SU-DHL-6 (cell line): ENCODE measurements at regions not wholly inside any gene's neighbourhood (a gene's known extent, or its start where the extent isn't known, plus 50 kb on each side); places are given as distances from the start of the nearest gene placed in this dataset.

Experiments used
- H2AFZ ChIP-seq: fragments of 200-600 bp; sonication (generic); 2 replicates; pipeline ENCODE4 v1.6.1; 2014; ENCODE audit warnings: low read depth, mild to moderate bottlenecking, moderate library complexity, mixed read lengths, antibody characterized with exemption, low read length; ENCODE audit not compliant: severe bottlenecking
- H3F3A ChIP-seq: fragments of 200-600 bp; shearing (Covaris generic); 2 replicates; pipeline ENCODE4 v1.6.0; 2016; ENCODE audit warnings: antibody characterized with exemption, mild to moderate bottlenecking; ENCODE audit not compliant: insufficient read depth
- H3K27ac ChIP-seq: fragments of 200-600 bp; sonication (generic); 2 replicates; pipeline ENCODE4 v1.5.1; 2016; ENCODE audit warnings: low read depth, mild to moderate bottlenecking, low read length, moderate library complexity, mixed read lengths
- H3K27me3 ChIP-seq: fragments of 200-600 bp; sonication (generic), shearing (Covaris generic); 2 replicates; pipeline ENCODE4 v1.6.0; 2014; ENCODE audit warnings: mild to moderate bottlenecking, low read length
- H3K36me3 ChIP-seq: fragments of 200-600 bp; sonication (generic); 2 replicates; pipeline ENCODE4 v1.6.1; 2014; ENCODE audit warnings: mild to moderate bottlenecking, low read length, mixed read lengths
- H3K4me2 ChIP-seq: fragments of 300-600, 200-600 bp; shearing (Covaris generic), sonication (generic); 2 replicates; pipeline ENCODE4 v1.6.0; 2014; ENCODE audit warnings: low read length, low read depth, mild to moderate bottlenecking; ENCODE audit not compliant: poor library complexity, severe bottlenecking
- H3K4me3 ChIP-seq: fragments of 200-600 bp; sonication (generic); 2 replicates; pipeline ENCODE4 v1.5.1; 2014; ENCODE audit warnings: antibody characterized with exemption, low read length, mild to moderate bottlenecking, mixed read lengths; ENCODE audit not compliant: insufficient read depth, poor library complexity, severe bottlenecking
- H3K79me2 ChIP-seq: fragments of 200-600 bp; sonication (generic); 2 replicates; pipeline ENCODE4 v1.6.1; 2014; ENCODE audit warnings: mild to moderate bottlenecking, low read length, moderate library complexity; ENCODE audit not compliant: insufficient read depth
- H3K9ac ChIP-seq: fragments of 200-600 bp; sonication (generic); 2 replicates; pipeline ENCODE4 v1.7.0; 2014; ENCODE audit warnings: mild to moderate bottlenecking, low read length
- H3K9me2 ChIP-seq: fragments of 200-600 bp; sonication (generic); replicated peaks from 2 replicates; pipeline ENCODE4 v1.6.1; 2014; ENCODE audit warnings: low read length; ENCODE audit not compliant: insufficient read depth
- H3K9me3 ChIP-seq: fragments of 200-600 bp; sonication (generic); 2 replicates; pipeline ENCODE4 v1.6.1; 2014; ENCODE audit warnings: low read length, mixed read lengths; ENCODE audit not compliant: insufficient read depth
- H4K20me1 ChIP-seq: fragments of 200-600 bp; sonication (generic); 2 replicates; pipeline ENCODE4 v1.6.1; 2014; ENCODE audit warnings: low read depth, mild to moderate bottlenecking, antibody characterized with exemption, low read length, moderate library complexity, mixed read lengths
- CTCF ChIP-seq: fragments of 200-600 bp; sonication (generic); IDR thresholded peaks from one replicate; pipeline ENCODE4 v1.5.1; 2017; ENCODE audit warnings: antibody characterized with exemption, mild to moderate bottlenecking, low read length, moderate library complexity; ENCODE audit not compliant: insufficient read depth, poor library complexity, severe bottlenecking
- EZH2phosphoT487 ChIP-seq: fragments of 200-600 bp; sonication (generic), shearing (Covaris generic); conservative IDR thresholded peaks from 2 replicates; pipeline ENCODE4 v1.6.1; 2018; ENCODE audit warnings: mild to moderate bottlenecking, antibody characterized with exemption, low read length, moderate library complexity, mixed read lengths

- no peak overlapping the region for H3K9ac ChIP-seq
- H3F3A ChIP-seq, result no peaks in the 10 kb centered on the region
- no peak overlapping the region for H3K4me2 ChIP-seq
- H3K9me2 ChIP-seq, result no peaks in the 10 kb centered on the region
- H3K9me3 ChIP-seq, result no peaks in the 10 kb centered on the region
- no peak for TF ChIP-seq CTCF
- no peak for TF ChIP-seq EZH2phosphoT487
- H4K20me1 ChIP-seq, result no peaks in the 10 kb centered on the region
- no peaks in the 10 kb centered on the region for H3K79me2 ChIP-seq
- no peak overlapping the region for H3K27ac ChIP-seq
- H3K27me3 ChIP-seq, result no peaks in the 10 kb centered on the region
- no peak overlapping the region for H2AFZ ChIP-seq
- no peaks in the 10 kb centered on the region for H3K36me3 ChIP-seq
- H3K4me3 ChIP-seq, result no peak overlapping the region
Observed at GRCh38 chr1:195071461-195071860, 1536.8 kb downstream of the KCNT2 start.

GRCh38 chr1:195065437-195065836, 1542.8 kb downstream of the KCNT2 start:
- H3K4me3 ChIP-seq, result no peak overlapping the region
- no peak overlapping the region for H3K4me2 ChIP-seq
- H3F3A ChIP-seq, result no peaks in the 10 kb centered on the region
- H3K9ac ChIP-seq, result no peak overlapping the region
- H3K9me2 ChIP-seq, result no peaks in the 10 kb centered on the region
- H4K20me1 ChIP-seq, result no peaks in the 10 kb centered on the region
- H2AFZ ChIP-seq, result no peak overlapping the region
- no peaks in the 10 kb centered on the region for H3K27me3 ChIP-seq
- H3K9me3 ChIP-seq, result no peaks in the 10 kb centered on the region
- H3K36me3 ChIP-seq, result no peaks in the 10 kb centered on the region
- no peak overlapping the region for H3K27ac ChIP-seq
- no peaks in the 10 kb centered on the region for H3K79me2 ChIP-seq
- TF ChIP-seq EZH2phosphoT487 (no peak), CTCF (no peak)

- TF ChIP-seq CTCF, result no peak
- TF ChIP-seq EZH2phosphoT487, result no peak
- no peak overlapping the region for H3K4me2 ChIP-seq
Observed at GRCh38 chr1:195064358-195064757, 1543.9 kb downstream of the KCNT2 start.

More at GRCh38 chr1:195064358-195064757, 1543.9 kb downstream of the KCNT2 start:
- H4K20me1 ChIP-seq, result no peaks in the 10 kb centered on the region
- no peaks in the 10 kb centered on the region for H3K9me3 ChIP-seq
- H3K9ac ChIP-seq, result no peak overlapping the region
- H3K27me3 ChIP-seq, result no peaks in the 10 kb centered on the region
- no peaks in the 10 kb centered on the region for H3F3A ChIP-seq
- no peak overlapping the region for H3K27ac ChIP-seq
- H3K4me3 ChIP-seq, result no peak overlapping the region
- no peaks in the 10 kb centered on the region for H3K9me2 ChIP-seq
- no peak overlapping the region for H2AFZ ChIP-seq
- H3K36me3 ChIP-seq, result no peaks in the 10 kb centered on the region
- H3K79me2 ChIP-seq, result no peaks in the 10 kb centered on the region
